ENCODE measurements at regions not wholly inside any gene's neighbourhood (a gene's known extent, or its start where the extent isn't known, plus 50 kb on each side); places are given as distances from the start of the nearest gene placed in this dataset.

DNA sequence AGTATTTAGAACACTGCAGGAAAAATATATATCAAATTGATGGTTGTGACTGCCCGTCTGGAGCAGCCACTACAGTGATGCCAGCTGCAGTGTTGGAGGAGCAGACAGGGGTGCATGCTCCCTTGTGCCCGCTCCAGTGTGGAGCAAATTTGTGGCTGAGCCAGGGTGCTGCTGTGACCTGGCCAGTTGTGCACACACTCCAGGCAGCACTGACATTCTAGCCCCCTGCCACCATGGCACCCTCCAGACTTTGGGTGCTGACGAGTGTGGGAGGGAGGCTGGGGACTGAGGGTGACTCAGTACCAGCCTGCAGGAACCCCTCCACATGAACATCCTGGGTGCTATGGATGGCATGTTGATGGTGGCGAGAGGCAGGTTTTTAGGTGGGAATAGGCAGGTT lies 160.0 kb upstream of the PCDH15 start:
- TF ChIP-seq, protein P1, sequence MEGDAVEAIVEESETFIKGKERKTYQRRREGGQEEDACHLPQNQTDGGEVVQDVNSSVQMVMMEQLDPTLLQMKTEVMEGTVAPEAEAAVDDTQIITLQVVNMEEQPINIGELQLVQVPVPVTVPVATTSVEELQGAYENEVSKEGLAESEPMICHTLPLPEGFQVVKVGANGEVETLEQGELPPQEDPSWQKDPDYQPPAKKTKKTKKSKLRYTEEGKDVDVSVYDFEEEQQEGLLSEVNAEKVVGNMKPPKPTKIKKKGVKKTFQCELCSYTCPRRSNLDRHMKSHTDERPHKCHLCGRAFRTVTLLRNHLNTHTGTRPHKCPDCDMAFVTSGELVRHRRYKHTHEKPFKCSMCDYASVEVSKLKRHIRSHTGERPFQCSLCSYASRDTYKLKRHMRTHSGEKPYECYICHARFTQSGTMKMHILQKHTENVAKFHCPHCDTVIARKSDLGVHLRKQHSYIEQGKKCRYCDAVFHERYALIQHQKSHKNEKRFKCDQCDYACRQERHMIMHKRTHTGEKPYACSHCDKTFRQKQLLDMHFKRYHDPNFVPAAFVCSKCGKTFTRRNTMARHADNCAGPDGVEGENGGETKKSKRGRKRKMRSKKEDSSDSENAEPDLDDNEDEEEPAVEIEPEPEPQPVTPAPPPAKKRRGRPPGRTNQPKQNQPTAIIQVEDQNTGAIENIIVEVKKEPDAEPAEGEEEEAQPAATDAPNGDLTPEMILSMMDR (IDR thresholded peaks at IDR 0.05): no peak
- TF ChIP-seq POLR2AphosphoS5 (IDR thresholded peaks at IDR 0.05; ENCODE audit: insufficient read depth in 1 of 2, low read depth in 1 of 2): no peak

Measured in vagina (tissue), 2 donors.